RWPE2 (cell line): ENCODE measurements at regions not wholly inside any gene's neighbourhood (a gene's known extent, or its start where the extent isn't known, plus 50 kb on each side); places are given as distances from the start of the nearest gene placed in this dataset.

Experiments used
- ATAC-seq: fragments of 200-7000 bp; cut with Tn5 transposase; 3 replicates; pipeline ENCODE4 v1.9.1; 2021; ENCODE audit warnings: low read depth
- DNase-seq: peaks from one replicate; pipeline ENCODE4 v3.0.0-alpha.2; 2020; ENCODE audit warnings: low spot score
- H3K27ac ChIP-seq: fragments of 450-650 bp; 2 replicates; pipeline ENCODE4 v1.5.1; 2017; ENCODE audit warnings: mild to moderate bottlenecking; ENCODE audit not compliant: poor library complexity, severe bottlenecking
- H3K27me3 ChIP-seq: fragments of 250-450 bp; sonication (Bioruptor Pico); 2 replicates; pipeline ENCODE4 v1.5.1; 2021; ENCODE audit warnings: mild to moderate bottlenecking, moderate library complexity; ENCODE audit not compliant: insufficient read depth, poor library complexity, severe bottlenecking
- H3K36me3 ChIP-seq: fragments of 250-450 bp; sonication (Bioruptor Pico); 2 replicates; pipeline ENCODE4 v1.5.1; 2020; ENCODE audit warnings: low read depth, mild to moderate bottlenecking, moderate library complexity
- H3K4me1 ChIP-seq: fragments of 250-450 bp; sonication (Bioruptor Pico); 2 replicates; pipeline ENCODE4 v1.5.1; 2021; ENCODE audit warnings: mild to moderate bottlenecking, moderate library complexity; ENCODE audit not compliant: insufficient read depth, poor library complexity, severe bottlenecking
- H3K4me3 ChIP-seq: fragments of 250-450 bp; sonication (Bioruptor Pico); 2 replicates; pipeline ENCODE4 v1.5.1; 2021; ENCODE audit warnings: mild to moderate bottlenecking, moderate library complexity; ENCODE audit not compliant: severe bottlenecking
- H3K9me3 ChIP-seq: fragments of 250-450 bp; sonication (Bioruptor Pico); 2 replicates; pipeline ENCODE4 v1.5.1; 2021; ENCODE audit warnings: mild to moderate bottlenecking, moderate library complexity; ENCODE audit not compliant: severe bottlenecking
- CTCF ChIP-seq: fragments of 450-650 bp; IDR thresholded peaks from one replicate; pipeline ENCODE4 v1.5.1; 2017; ENCODE audit warnings: mild to moderate bottlenecking, moderate library complexity; ENCODE audit not compliant: poor library complexity, severe bottlenecking

GRCh38 chr2:217724471-217724870 lies 278.3 kb downstream of the TNS1 start:
- no peak overlapping the region for H3K27ac ChIP-seq
- no peak for TF ChIP-seq CTCF

GRCh38 chr2:217723981-217724380 lies 278.8 kb downstream of the TNS1 start:
- H3K9me3 ChIP-seq: no peaks in the 10 kb centered on the region
- DNase-seq: no peak
- no peaks in the 10 kb centered on the region for H3K4me1 ChIP-seq
- no peak for TF ChIP-seq CTCF
- H3K27me3 ChIP-seq: no peaks in the 10 kb centered on the region
- no peak overlapping the region for H3K4me3 ChIP-seq
- H3K36me3 ChIP-seq: no peaks in the 10 kb centered on the region
- no peak overlapping the region for H3K27ac ChIP-seq
- ATAC-seq: no peak

More at GRCh38 chr2:217724471-217724870, 278.3 kb downstream of the TNS1 start:
- no peaks in the 10 kb centered on the region for H3K27me3 ChIP-seq
- no peaks in the 10 kb centered on the region for H3K9me3 ChIP-seq
- H3K36me3 ChIP-seq: no peaks in the 10 kb centered on the region
- DNase-seq: no peak
- H3K4me3 ChIP-seq: no peak overlapping the region
- no peak for ATAC-seq
- no peaks in the 10 kb centered on the region for H3K4me1 ChIP-seq

GRCh38 chr2:217722883-217723472 lies 279.8 kb downstream of the TNS1 start:
- no peaks in the 10 kb centered on the region for H3K36me3 ChIP-seq
- H3K27me3 ChIP-seq: no peaks in the 10 kb centered on the region
- no peak for TF ChIP-seq CTCF
- H3K27ac ChIP-seq: no peak overlapping the region
- DNase-seq (no peak), ATAC-seq (no peak)
- no peak overlapping the region for H3K4me3 ChIP-seq
- H3K4me1 ChIP-seq: no peaks in the 10 kb centered on the region
- no peaks in the 10 kb centered on the region for H3K9me3 ChIP-seq

- Histone ChIP-seq H3K9me3 (no peaks in the 10 kb centered on the region), H3K27me3 (no peaks in the 10 kb centered on the region), H3K4me3 (no peak overlapping the region), H3K36me3 (no peaks in the 10 kb centered on the region), H3K4me1 (no peaks in the 10 kb centered on the region), H3K27ac (no peak overlapping the region)
- TF ChIP-seq CTCF: no peak
- DNase-seq (no peak), ATAC-seq (no peak)
These were observed 285.1 kb downstream of the TNS1 start for GRCh38 chr2:217717646-217718045.

- Histone ChIP-seq H3K4me3 (no peak overlapping the region), H3K4me1 (no peaks in the 10 kb centered on the region), H3K27me3 (no peaks in the 10 kb centered on the region), H3K36me3 (no peaks in the 10 kb centered on the region), H3K9me3 (no peaks in the 10 kb centered on the region), H3K27ac (no peak overlapping the region)
- DNase-seq (no peak), ATAC-seq (no peak)
- no peak for TF ChIP-seq CTCF
These were observed 287.3 kb downstream of the TNS1 start for GRCh38 chr2:217715484-217715883.
